ENCODE measurements at regions not wholly inside any gene's neighbourhood (a gene's known extent, or its start where the extent isn't known, plus 50 kb on each side); places are given as distances from the start of the nearest gene placed in this dataset.

DNA sequence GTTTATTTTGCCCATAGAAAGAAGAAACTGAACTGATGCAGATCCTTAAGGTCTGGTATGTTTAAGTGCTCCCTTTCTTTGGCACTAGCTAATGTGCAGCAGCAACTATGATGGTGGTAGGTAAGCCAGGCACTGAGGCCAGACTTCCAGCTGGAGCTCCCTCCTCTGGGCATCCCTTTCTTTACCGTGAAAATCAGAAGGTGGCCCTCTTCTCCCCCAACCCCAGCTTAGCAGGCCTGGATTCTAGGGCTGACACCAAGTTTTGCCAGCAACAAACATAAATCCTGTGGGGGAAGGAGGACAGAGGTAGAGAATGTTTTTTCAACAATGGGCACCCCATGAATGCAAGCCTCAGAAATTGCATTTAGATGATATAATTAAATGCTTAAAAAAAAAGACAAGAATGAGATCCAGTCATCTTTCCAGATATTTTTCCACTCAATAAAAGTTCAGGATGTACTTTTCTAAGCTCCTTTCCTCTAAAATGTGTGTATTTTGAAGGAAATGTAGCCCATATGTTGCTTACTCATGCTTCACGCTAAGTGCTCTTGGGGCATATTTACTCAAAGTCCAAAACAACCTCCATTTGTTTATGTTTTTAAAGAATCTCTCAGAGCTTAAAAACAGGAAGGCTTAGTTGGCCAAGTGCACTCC is 123.9 kb upstream of the NXT1 start:
- no peak for TF ChIP-seq RBAK (tag by site-specific recombination; IDR thresholded peaks at IDR 0.05)
- TF ChIP-seq ZNF10 (tag by site-specific recombination; IDR thresholded peaks at IDR 0.05), result no peak
- POLR2A ChIA-PET, result no interaction called here
- Histone ChIP-seq H3K4me3 (ENCODE audit: low read depth, low read length) (no peak overlapping the region), H3K4me1 (ENCODE audit: control insufficient read depth, insufficient read depth, low read length) (no peaks in the 10 kb centered on the region), H3K27ac (ENCODE audit: extremely low read depth, low read depth, low read length) (no peak overlapping the region), H3K9me3 (ENCODE audit: control insufficient read depth, insufficient read depth, low read depth, low read length) (no peaks in the 10 kb centered on the region), H3K36me3 (ENCODE audit: control insufficient read depth in 2 of 2, insufficient read depth in 1 of 2, low read length in 2 of 2) (no peaks in the 10 kb centered on the region)
- CTCF ChIA-PET, result interaction anchor here (0.6 to 2.6 kb wide), 2 partner anchors 9 to 149 kb away, joined by 4 to 18 read pairs; no protein-coding TSS in a partner anchor

DNA sequence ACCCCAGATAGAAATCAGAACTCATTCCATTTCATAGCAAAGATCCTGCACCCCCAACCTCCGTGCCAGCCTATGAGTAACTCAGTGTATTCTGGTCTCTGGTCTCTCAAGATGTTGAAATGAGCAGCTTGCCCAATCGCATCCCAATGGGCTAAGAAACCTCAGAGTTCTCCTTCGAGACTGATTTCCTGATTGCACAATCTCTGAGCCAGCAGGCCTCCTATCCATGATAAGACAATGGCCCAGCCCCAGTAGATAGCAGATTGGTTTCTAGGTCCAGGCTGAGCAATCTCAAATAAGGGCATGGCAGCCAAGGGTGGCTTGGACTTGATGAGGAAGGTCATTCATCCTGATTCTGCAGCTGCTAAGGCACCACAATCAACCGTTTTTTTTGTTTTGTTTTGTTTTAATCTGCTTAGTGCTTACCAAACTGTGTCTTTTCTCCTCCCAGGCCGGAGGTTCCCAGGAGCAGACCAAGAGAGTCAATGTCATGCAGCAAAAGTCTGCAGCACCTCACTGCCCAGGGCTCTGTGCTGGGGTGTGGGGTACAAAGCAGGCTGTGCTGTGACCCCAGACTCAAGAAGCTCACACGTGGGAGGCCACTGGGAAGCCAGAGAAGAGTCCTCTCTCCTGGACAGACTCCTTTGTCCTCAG is 125.1 kb upstream of the NXT1 start:
- TF ChIP-seq WT1 (tag by site-specific recombination; IDR thresholded peaks at IDR 0.05), result no peak
- TF ChIP-seq ZNF76 (tag by site-specific recombination; IDR thresholded peaks at IDR 0.05; ENCODE audit: borderline replicate concordance, low read depth), result no peak
- no peak for TF ChIP-seq ZNF214 (tag by site-specific recombination; IDR thresholded peaks at IDR 0.05; ENCODE audit: borderline replicate concordance)
- TF ChIP-seq, protein P1, sequence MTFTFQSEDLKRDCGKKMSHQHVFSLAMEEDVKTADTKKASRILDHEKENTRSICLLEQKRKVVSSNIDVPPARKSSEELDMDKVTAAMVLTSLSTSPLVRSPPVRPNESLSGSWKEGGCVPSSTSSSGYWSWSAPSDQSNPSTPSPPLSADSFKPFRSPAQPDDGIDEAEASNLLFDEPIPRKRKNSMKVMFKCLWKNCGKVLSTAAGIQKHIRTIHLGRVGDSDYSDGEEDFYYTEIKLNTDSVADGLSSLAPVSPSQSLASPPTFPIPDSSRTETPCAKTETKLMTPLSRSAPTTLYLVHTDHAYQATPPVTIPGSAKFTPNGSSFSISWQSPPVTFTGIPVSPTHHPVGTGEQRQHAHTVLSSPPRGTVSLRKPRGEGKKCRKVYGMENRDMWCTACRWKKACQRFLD (tag by site-specific recombination; IDR thresholded peaks at IDR 0.05), result no peak
- TF ChIP-seq ZNF624 (tag by site-specific recombination; IDR thresholded peaks at IDR 0.05), result no peak
- TF ChIP-seq ZNF785 (tag by site-specific recombination; IDR thresholded peaks at IDR 0.05), result no peak
- no peak for TF ChIP-seq ZNF404 (tag by site-specific recombination; IDR thresholded peaks at IDR 0.05)
- TF ChIP-seq ZFP3 (tag by site-specific recombination; IDR thresholded peaks at IDR 0.05; ENCODE audit: low read depth), result no peak
- no peak for TF ChIP-seq ZXDB (tag by site-specific recombination; IDR thresholded peaks at IDR 0.05)
- no peak for TF ChIP-seq TCF7L2 (IDR thresholded peaks at IDR 0.05; ENCODE audit: borderline replicate concordance, low read depth, low read length)
- TF ChIP-seq ZNF175 (tag by site-specific recombination; IDR thresholded peaks at IDR 0.05), result no peak
- ChIA-PET CTCF (interaction anchor here (0.6 to 2.6 kb wide), 3 partner anchors 10 to 541 kb away, joined by 3 to 18 read pairs (median 3); no protein-coding TSS in a partner anchor), POLR2A (no interaction called here)
- no peaks in the 10 kb centered on the region for H3K4me1 ChIP-seq (ENCODE audit: control insufficient read depth, insufficient read depth, low read length)
- no peaks in the 10 kb centered on the region for H3K36me3 ChIP-seq (ENCODE audit: control insufficient read depth in 2 of 2, insufficient read depth in 1 of 2, low read length in 2 of 2)
- H3K27ac ChIP-seq (ENCODE audit: extremely low read depth, low read depth, low read length), result no peak overlapping the region
- no peaks in the 10 kb centered on the region for H3K9me3 ChIP-seq (ENCODE audit: control insufficient read depth, insufficient read depth, low read depth, low read length)
- no peak overlapping the region for H3K4me3 ChIP-seq (ENCODE audit: low read depth, low read length)

DNA sequence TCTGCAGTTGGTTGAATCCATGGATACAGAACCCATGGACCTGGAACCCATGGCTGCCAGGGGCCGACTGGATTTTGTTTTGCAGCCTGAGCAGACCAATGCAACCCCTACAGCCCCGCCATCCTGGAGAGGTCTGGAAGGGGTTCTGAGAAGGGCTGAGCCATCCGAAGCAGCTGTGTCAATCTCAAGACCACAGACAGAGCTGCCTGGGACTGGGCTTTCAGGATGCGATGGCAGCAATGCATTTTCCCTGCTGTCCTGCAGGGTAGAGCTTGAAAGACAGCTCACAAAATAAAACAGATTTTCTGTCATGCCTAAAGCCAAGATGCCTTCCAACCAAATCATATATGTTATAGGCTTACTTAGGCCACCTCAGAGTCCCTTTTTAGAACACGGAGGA is 125.8 kb upstream of the NXT1 start:
- POLR2A ChIA-PET, result no interaction called here
- no peak overlapping the region for H3K4me3 ChIP-seq (ENCODE audit: low read depth, low read length)
- H3K4me1 ChIP-seq (ENCODE audit: control insufficient read depth, insufficient read depth, low read length), result no peaks in the 10 kb centered on the region
- H3K36me3 ChIP-seq (ENCODE audit: control insufficient read depth in 2 of 2, insufficient read depth in 1 of 2, low read length in 2 of 2), result no peaks in the 10 kb centered on the region
- H3K9me3 ChIP-seq (ENCODE audit: control insufficient read depth, insufficient read depth, low read depth, low read length), result no peaks in the 10 kb centered on the region
- CTCF ChIA-PET, result interaction anchor here (1.3 to 2.6 kb wide), 2 partner anchors 10 to 533 kb away, joined by 3 to 18 read pairs; no protein-coding TSS in a partner anchor
- H3K27ac ChIP-seq (ENCODE audit: extremely low read depth, low read depth, low read length), result no peak overlapping the region
- TF ChIP-seq, protein P2, sequence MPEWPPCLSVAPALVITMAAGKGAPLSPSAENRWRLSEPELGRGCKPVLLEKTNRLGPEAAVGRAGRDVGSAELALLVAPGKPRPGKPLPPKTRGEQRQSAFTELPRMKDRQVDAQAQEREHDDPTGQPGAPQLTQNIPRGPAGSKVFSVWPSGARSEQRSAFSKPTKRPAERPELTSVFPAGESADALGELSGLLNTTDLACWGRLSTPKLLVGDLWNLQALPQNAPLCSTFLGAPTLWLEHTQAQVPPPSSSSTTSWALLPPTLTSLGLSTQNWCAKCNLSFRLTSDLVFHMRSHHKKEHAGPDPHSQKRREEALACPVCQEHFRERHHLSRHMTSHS (tag by site-specific recombination; IDR thresholded peaks at IDR 0.05), result no peak
- TF ChIP-seq, protein P3, sequence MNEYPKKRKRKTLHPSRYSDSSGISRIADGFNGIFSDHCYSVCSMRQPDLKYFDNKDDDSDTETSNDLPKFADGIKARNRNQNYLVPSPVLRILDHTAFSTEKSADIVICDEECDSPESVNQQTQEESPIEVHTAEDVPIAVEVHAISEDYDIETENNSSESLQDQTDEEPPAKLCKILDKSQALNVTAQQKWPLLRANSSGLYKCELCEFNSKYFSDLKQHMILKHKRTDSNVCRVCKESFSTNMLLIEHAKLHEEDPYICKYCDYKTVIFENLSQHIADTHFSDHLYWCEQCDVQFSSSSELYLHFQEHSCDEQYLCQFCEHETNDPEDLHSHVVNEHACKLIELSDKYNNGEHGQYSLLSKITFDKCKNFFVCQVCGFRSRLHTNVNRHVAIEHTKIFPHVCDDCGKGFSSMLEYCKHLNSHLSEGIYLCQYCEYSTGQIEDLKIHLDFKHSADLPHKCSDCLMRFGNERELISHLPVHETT (tag by site-specific recombination; IDR thresholded peaks at IDR 0.05), result no peak
- TF ChIP-seq ZNF138 (tag by site-specific recombination; IDR thresholded peaks at IDR 0.05; ENCODE audit: borderline replicate concordance) (no peak), ZNF707 (tag by site-specific recombination; IDR thresholded peaks at IDR 0.05) (no peak)
